ENCODE measurements at regions not wholly inside any gene's neighbourhood (a gene's known extent, or its start where the extent isn't known, plus 50 kb on each side); places are given as distances from the start of the nearest gene placed in this dataset.

DNA sequence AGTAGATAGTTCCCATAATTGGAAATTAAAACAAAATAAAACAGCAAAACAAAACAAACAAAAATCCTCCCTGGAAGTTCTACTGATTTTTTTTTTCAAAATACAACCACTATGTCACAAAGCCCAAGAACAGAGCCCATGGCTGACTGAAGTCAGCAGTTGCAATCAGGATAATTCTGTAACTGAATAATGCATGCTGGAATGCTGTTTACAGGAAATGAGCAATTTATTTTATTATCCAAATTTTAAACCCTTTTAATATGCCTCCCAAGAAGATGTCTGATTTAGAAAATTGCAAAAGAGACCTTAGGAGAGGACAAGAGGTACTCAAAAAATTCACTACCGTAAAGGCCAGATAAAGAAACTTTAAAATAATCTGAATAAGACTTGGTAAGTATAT is 578.2 kb downstream of the TOX3 start:
- DNase-seq = no peak
- no peaks in the 10 kb centered on the region for H3K9me3 ChIP-seq
- intact Hi-C loops (cut with DNase I) = no loop called here
- WGBS, 3 donors = 71 to 86% (median 79%) methylated on average over 1 of the region's 1 CpG
- no peak for ATAC-seq
- H3K4me1 ChIP-seq = no peaks in the 10 kb centered on the region
- H3K27me3 ChIP-seq (ENCODE audit: insufficient read depth in 3 of 3, low read length in 2 of 3) = no peaks in the 10 kb centered on the region
- TF ChIP-seq, protein P1, sequence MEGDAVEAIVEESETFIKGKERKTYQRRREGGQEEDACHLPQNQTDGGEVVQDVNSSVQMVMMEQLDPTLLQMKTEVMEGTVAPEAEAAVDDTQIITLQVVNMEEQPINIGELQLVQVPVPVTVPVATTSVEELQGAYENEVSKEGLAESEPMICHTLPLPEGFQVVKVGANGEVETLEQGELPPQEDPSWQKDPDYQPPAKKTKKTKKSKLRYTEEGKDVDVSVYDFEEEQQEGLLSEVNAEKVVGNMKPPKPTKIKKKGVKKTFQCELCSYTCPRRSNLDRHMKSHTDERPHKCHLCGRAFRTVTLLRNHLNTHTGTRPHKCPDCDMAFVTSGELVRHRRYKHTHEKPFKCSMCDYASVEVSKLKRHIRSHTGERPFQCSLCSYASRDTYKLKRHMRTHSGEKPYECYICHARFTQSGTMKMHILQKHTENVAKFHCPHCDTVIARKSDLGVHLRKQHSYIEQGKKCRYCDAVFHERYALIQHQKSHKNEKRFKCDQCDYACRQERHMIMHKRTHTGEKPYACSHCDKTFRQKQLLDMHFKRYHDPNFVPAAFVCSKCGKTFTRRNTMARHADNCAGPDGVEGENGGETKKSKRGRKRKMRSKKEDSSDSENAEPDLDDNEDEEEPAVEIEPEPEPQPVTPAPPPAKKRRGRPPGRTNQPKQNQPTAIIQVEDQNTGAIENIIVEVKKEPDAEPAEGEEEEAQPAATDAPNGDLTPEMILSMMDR (IDR thresholded peaks at IDR 0.05) = no peak
- no peak overlapping the region for H3K4me3 ChIP-seq
- no peak overlapping the region for H3K27ac ChIP-seq
- H3K36me3 ChIP-seq (ENCODE audit: insufficient read depth in 1 of 2, low read depth in 1 of 2) = no peaks in the 10 kb centered on the region

GRCh38 chr16:51967646-51968045 is 579.3 kb downstream of the TOX3 start:
- Histone ChIP-seq H3K27ac (no peak overlapping the region), H3K27me3 (ENCODE audit: insufficient read depth in 3 of 3, low read length in 2 of 3) (no peaks in the 10 kb centered on the region), H3K9me3 (no peaks in the 10 kb centered on the region), H3K4me3 (no peak overlapping the region), H3K4me1 (no peaks in the 10 kb centered on the region), H3K36me3 (ENCODE audit: insufficient read depth in 1 of 2, low read depth in 1 of 2) (no peaks in the 10 kb centered on the region)
- intact Hi-C loops (cut with DNase I) = no loop called here
- TF ChIP-seq, protein P1 (IDR thresholded peaks at IDR 0.05) = no peak
- DNase-seq (no peak), ATAC-seq (no peak)
- 43 to 51% (median 45%) methylated on average over 4 of the region's 4 CpGs for WGBS, 3 donors

DNA sequence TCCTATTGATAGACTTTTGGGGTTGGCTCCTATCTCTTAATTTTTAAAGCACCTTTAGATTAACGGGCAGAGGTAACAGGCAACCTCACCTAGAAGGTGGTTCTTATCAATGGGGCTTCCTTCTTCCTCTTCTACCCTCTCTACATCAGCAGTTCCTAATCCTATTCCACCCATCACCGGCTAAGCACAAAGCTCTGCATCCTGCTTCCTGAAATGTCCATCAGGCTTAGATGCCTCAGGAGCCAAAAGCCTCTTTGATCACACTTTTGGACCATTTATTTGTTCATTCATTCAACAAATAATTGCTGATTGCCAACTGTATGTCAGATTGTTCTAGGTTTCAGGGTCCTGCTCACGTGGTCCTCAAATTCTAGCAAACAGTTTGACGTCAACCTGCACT is 586.0 kb downstream of the TOX3 start:
- Histone ChIP-seq H3K4me1 (no peaks in the 10 kb centered on the region), H3K4me3 (no peak overlapping the region), H3K36me3 (ENCODE audit: insufficient read depth in 1 of 2, low read depth in 1 of 2) (no peaks in the 10 kb centered on the region), H3K9me3 (no peaks in the 10 kb centered on the region), H3K27me3 (ENCODE audit: insufficient read depth in 3 of 3, low read length in 2 of 3) (no peaks in the 10 kb centered on the region), H3K27ac (no peak overlapping the region)
- no peak for DNase-seq
- WGBS, 3 donors = 69 to 79% (median 73%) methylated on average over 4 of the region's 4 CpGs
- intact Hi-C loops (cut with DNase I) = no loop called here
- ATAC-seq = no peak
- TF ChIP-seq, protein P1 (IDR thresholded peaks at IDR 0.05) = no peak

GRCh38 chr16:51953286-51953985 is 593.5 kb downstream of the TOX3 start:
- no peak for ATAC-seq
- Histone ChIP-seq H3K27ac (no peak overlapping the region), H3K4me1 (no peaks in the 10 kb centered on the region), H3K36me3 (ENCODE audit: insufficient read depth in 1 of 2, low read depth in 1 of 2) (no peaks in the 10 kb centered on the region), H3K27me3 (ENCODE audit: insufficient read depth in 3 of 3, low read length in 2 of 3) (no peaks in the 10 kb centered on the region), H3K9me3 (no peaks in the 10 kb centered on the region), H3K4me3 (no peak overlapping the region)
- WGBS, 3 donors = 33 to 43% (median 36%) methylated on average over 7 of the region's 7 CpGs
- intact Hi-C loops (cut with DNase I) = no loop called here
- DNase-seq = no peak
- TF ChIP-seq, protein P1 (IDR thresholded peaks at IDR 0.05) = no peak

DNA sequence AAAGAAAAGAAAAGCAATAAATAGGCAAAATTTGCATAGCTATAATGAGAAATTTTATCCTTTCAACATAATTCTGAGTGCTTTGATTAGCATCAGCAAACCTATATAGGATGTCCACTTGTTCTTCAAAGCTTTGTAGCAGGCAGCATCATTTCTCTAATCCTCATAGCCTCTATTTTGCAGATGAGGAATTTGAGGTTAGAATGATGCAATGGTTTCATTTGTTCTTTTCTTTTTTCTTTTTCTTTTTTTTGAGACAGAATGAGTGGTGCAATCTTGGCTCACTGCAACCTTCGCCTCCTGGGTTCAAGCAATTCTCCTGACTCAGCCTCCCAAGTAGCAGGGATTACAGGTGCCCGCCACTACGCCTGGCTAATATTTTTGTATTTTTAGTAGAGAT is 594.4 kb downstream of the TOX3 start:
- intact Hi-C loops (cut with DNase I) = no loop called here
- no peaks in the 10 kb centered on the region for H3K9me3 ChIP-seq
- ATAC-seq = no peak
- H3K27me3 ChIP-seq (ENCODE audit: insufficient read depth in 3 of 3, low read length in 2 of 3) = no peaks in the 10 kb centered on the region
- H3K27ac ChIP-seq = no peak overlapping the region
- no peak overlapping the region for H3K4me3 ChIP-seq
- no peak for DNase-seq
- TF ChIP-seq, protein P1 (IDR thresholded peaks at IDR 0.05) = no peak
- H3K36me3 ChIP-seq (ENCODE audit: insufficient read depth in 1 of 2, low read depth in 1 of 2) = no peaks in the 10 kb centered on the region
- H3K4me1 ChIP-seq = no peaks in the 10 kb centered on the region
- 88 to 91% (median 89%) methylated on average over 3 of the region's 3 CpGs for WGBS, 3 donors

All from psoas muscle (tissue), 7 donors.